NCI-H345 treated with DMSO at 0.1 percent for 48 hours (cell line): ENCODE measurements at regions not wholly inside any gene's neighbourhood (a gene's known extent, or its start where the extent isn't known, plus 50 kb on each side); places are given as distances from the start of the nearest gene placed in this dataset.
"Not testable (repeated sequence)": the region's sequence is repeated elsewhere in the genome, so short reads cannot be mapped to it uniquely, and the experiment has no call there.

Experiments
- DNase-seq: peaks from one replicate; lab custom pipeline; 2025; ENCODE audit not compliant: unreplicated experiment; lab: John Stamatoyannopoulos, UW

DNA sequence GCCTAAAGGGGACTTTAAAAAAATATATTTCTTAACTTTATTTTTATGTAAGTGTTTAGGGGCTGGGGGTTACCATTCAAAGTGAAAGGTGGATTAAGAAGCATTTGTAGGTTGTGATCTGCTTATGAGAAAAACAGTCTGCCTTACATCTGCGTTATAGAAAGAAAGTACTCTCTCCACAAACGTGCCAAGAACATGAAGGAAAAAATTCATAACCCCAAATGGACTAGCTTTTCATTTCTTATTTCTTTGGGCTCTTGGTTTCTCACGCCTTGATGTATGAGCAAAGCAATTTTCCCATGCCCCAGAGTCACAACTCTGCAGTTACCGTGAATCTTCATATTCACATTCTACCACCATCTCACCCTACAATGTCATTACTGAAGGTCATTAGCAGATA is 1165.1 kb upstream of the ADGRL4 start:
- DNase-seq = no peak

DNA sequence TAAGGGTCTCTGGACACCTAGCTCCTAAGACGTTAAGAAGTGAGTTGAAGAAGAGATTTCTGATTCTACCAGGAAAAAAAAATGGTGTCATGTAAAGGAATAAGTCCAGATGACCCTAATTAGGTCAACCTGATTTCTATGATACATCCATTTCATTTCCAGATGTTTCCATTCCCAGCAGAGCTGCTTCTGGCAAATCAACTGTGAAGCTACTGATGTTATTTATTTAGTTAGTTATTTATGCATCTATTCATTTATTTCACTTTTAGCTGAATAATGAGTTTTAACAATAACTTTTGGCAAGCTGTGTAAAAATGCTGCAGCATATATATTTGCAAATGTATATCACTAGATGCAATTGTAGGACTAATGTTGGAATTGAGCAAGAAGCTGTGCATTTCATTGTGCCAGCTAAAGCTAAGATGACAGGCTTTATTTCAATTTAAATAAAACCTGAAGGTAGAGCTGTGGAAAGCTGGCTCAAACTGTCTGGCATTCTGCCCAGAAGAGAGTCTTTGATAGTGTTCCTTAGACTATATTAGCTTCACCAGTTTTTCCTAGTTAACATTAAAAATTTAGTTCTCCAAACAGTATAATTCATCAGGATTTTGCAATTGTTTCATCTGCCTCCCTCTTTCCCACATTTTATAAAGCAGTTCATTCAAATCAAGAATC is 1164.4 kb upstream of the ADGRL4 start:
- no peak for DNase-seq

DNA sequence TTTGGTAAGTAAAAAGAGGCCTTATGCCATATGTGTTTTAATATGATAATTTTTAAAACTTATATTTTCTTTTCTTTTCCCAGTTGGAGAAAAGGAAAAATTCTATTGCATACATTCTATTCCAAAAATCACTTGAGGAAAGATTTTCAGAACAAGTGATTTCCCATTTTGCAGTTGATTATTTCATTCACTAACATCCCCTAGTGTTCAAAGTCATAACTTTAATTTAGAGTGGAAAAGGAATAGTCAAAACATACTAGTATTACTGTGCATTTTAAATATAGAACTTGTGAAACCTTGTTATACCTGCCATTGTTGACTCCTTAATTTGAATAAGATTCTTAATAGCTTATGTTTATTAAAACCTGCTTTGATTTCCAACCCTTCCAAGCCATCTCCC is 1157.6 kb upstream of the ADGRL4 start:
- no peak for DNase-seq

DNA sequence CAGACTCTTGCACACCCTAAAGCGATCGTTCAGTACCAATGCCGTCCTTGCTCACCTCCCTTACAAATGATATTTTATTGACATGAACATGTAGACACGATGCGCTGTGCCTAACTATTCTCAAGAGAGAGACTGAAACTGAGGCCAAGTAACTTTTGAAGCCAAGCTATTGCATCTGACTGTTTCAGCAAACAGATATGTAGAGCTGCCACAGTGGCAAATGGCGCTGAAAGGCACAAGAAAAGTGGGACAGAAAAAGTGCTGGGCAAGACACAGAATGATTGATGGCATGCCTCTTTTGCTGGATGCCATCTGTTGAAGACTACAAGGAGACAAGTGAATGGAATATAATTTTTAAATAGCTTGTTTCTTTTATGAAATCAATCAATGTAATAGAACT is 1157.2 kb upstream of the ADGRL4 start:
- DNase-seq = no peak

DNA sequence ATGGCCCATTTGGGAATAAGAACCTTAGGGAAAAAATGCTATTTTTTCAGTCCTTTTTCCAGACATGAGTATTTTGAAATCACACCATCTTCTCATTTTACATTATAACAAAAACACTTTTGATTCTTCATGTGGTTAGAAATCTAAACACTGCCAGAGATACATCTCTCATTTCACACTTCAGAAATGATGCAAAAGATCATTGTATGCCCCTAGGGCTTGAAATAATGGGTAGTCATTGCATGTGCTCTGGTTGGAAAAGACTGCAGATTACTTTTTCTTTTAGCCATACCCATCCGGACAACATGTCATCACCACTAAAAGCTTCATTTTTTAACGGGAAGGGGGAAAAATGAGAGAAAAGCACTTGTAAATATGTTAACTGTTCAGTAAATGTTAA is 1152.2 kb upstream of the ADGRL4 start:
- no peak for DNase-seq

DNA sequence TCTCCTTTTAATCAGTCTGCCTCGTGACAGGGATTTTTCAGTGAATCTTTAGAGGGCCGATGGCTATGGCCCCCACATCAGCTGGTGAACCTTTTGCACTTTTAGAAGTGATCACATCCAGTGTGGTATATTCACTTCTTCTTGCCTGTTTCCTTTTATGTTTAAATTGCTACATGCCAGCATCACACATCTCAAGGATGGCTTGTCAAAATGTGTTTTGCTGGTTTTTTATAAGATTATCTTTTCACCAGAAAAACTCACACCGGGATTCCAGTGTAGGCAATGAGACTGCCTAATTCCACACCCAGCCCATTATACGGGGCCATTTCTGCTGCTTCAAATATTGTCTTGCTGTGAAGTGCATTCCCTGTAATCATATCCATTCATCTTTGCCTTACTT is 1151.7 kb upstream of the ADGRL4 start:
- no peak for DNase-seq

DNA sequence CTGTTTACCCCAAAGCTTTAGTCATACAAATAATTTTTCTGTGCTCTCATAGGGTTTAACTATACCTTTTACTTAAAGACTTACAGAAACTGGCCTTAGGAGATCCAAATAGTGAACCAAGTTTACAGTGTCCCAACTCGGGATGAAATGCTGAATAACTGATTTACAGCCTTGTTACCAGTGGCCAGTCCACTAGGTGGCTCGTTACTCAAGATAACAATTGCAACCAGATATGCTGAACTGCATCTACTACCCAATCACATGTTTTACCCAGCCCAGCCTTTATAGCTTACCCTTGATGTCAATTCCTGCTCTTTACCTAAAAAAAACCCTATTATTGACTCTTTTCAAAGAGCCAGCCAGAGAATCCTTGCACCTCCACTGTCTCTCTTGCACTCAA is 1148.8 kb upstream of the ADGRL4 start:
- DNase-seq = no peak

DNA sequence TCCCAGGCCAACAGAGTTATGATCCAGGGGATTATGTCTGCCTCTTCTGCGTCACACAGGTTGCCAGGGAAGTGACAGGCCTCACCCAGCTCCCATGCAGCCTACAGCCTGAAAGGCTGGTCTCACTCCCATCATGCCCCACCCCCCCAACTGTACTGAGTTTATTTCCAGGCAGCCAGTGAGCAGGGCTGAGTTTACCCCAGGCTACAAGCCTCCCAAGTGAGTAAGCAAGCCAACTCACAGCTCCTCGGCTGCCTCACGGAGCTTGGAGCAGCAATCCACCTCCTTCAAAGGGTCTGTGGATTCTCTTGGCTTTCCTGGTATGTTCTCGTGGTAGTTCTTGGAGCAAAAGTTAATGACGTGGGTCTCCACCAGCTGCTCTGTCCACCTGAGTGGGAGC is 1147.6 kb upstream of the ADGRL4 start:
- no peak for DNase-seq

DNA sequence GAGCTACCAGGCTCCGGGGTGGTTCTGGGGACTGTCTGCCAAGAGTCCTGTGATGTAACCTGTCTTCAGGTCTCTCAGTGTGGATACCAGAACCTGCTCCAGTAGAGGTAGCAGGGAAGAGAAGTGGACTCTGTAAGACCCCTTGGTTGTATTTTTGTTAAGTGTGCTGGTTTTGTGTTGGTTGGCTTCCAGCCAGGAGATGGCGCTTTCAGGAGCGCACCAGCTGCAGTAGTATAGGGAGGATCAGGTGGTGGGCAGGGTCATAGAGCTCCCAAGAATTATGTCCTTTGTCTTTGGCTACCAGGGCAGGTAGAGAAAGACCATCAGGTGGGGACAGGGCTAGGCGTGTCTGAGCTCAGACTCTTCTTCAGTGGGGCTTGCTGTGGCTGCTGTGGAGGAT is 1147.2 kb upstream of the ADGRL4 start:
- no peak for DNase-seq

DNA sequence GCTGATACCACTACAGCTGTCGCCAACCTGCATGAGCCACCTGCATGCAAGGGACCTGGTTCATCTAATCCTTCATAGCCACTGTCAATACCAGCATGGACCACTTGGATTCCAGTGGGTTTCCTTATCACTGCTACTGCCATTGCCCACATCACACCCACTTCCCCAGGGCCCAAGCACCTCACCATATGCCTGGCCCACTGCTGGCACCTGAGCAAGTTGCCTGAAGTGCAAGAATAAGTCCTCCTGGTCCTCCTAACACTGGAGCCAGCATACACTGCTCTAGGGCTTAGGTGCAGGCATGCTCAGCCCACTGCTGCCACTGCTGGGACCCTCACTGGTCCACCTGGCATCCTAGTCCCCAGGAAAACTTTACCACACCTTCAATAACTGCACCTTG is 1136.8 kb upstream of the ADGRL4 start:
- no peak for DNase-seq

DNA sequence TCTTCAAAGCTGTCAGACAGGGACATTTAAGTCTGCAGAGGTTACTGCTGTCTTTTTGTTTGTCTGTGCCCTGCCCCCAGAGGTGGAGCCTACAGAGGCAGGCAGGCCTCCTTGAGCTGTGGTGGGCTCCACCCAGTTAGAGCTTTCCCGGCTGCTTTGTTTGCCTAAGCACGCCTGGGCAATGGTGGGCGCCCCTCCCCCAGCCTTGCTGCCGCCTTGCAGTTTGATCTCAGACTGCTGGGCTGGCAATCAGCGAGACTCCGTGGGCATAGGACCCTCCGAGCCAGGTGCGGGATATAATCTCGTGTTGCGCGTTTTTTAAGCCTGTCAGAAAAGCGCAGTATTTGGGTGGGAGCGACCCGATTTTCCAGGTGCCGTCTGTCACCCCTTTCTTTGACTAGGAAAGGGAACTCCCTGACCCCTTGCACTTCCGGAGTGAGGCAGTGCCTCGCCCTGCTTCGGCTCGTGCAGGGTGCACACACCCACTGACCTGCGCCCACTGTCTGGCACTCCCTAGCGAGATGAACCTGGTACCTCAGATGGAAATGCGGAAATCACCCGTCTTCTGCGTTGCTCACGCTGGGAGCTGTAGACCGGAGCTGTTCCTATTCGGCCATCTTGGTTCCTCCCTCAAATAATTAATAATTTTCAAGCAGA is 1131.5 kb upstream of the ADGRL4 start:
- not testable (repeated sequence) for DNase-seq

DNA sequence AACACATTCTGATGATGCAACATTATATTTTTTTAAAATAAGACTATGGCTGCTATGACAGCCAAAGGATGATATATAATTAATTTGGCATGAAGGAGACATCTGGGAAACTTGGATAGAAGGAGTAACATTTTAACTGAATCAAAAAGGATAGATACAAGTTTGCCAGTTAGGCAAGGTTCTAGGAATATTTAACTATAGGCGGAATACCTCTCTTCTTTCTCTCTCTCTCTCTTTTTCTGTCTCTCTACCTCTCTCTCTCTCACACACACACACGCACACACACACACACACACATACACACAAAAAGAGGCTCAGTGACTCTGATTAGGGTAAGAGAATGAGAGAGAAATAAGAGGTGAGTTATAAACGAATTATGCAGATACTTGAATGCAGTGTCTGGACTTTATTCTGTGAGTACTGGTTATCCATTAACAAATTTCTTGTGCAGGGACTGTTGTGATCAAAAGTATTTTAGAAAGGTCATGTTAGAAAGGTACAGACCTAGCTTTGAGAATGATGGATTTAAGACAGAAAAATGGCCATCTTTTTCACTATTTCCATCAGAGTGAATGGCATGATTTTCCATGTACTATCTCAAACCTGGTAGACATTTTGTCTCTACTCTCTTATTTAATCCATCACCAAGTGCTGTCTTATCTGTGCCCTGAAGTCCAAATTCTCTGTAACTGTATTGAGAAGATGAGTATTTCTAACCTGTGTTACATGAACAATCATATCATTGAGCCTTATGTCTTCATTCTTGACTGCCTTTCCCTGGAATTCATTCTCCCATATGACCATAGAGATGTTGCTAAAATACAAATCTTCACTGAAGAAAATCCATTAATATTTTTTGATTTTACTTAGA is 1106.9 kb upstream of the ADGRL4 start:
- no peak for DNase-seq

DNA sequence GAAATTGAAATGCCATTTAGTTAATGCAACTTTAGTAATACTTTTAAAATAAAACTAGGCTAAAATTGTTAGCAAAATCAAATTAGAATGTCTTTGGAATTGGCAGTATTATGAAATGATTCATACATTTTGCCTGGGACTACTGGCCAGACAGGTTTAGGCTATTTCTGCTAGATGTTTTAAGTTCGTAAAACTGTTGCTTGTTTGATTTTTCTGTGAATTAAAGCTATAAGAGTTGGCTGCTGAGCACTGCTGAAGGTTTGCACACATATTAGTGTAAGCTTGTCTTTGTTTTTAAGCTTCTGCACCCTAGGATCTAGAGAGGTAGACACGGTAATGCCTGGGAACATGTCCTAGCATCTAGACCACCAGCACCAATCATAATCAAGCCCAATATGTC is 1094.6 kb upstream of the ADGRL4 start:
- DNase-seq = no peak

DNA sequence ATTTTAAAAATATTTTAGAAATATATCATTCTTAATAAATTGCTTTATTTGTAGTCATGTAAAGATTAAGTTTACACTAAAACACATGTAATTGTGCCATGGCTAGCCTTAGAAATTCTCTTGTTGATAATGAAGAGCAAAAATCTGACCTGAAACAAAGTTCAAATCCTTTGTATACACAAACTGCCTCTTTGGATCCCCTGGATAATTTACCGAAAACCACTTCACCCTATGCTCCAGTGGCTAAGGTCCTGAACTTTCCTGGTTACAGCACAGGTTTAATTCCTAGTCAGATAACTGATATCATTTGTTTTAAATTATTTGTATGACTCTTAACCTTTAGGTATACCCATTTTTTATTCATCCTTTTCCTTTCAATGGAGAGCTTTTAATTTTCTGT is 1093.2 kb upstream of the ADGRL4 start:
- no peak for DNase-seq

DNA sequence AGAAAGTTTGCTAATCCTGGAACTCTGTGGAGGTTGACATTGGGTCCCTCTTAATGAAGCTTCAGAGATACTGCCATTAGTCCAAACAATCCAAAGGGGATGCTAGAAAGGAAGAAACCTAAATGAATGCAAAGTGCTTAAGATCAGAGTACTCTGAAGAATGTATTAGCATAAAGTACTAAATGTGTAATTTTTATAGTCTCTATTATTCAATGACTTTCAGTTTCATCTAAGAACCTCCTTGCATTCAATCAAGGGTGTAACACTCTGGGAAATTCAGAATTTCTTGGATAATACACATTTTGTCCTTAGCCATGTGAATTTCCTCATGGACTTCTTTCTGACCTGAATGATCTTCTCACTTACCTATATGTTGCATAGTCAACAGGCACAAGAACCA is 1078.5 kb upstream of the ADGRL4 start:
- no peak for DNase-seq

DNA sequence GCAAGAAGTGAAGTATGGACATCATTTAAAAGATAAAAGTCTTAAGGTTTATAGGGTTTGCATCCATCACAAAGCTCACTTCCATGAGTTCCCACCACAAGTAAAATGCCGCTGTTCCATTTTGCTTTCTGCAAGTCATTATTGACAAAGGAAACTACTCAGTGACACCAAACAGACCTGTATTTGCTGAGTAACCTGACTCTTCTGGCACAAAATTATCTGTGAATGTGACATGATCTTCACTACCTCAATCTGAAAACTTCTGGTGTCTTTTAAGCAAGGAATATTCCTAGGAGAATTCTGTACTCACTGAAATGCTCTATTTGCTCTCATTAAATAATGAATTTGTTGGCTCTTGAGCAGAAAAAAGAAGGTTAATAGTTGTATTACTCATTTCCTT is 1077.4 kb upstream of the ADGRL4 start:
- no peak for DNase-seq

DNA sequence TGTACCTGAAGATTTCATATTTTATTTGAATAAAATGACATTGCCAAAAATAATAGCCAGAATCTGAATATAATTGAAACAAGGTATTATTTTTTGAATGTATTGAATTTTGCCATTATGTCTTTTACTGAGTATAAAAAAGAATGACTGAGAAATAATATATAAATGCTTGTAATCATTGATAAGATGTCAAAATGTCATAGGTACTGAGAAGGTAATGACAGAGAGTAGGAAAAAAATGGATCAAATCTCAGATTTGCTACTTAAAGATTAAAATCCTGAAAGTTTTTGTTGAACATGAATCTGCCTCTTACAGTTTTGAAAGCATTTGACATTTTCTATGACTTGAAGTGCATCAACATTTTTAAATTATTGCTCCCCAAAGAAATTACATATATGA is 1069.9 kb upstream of the ADGRL4 start:
- no peak for DNase-seq

DNA sequence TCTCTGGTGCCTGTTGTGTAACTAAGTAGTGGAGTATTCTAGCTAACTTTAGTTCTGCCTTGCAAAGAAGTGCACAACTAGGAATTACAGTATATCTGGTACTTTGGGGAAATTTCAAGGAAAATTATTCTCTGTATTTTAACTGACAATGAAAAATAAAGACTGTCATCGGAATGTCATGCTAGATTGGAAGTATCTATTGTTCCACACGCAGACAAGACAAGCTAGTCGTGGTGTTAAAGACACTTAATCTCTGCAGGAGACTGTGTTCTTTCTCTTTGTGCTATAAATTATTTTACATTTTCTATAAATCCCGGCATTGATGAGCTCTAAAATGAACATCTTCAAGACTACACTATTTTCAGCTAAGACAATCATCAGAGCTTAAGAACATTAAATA is 1068.8 kb upstream of the ADGRL4 start:
- no peak for DNase-seq

DNA sequence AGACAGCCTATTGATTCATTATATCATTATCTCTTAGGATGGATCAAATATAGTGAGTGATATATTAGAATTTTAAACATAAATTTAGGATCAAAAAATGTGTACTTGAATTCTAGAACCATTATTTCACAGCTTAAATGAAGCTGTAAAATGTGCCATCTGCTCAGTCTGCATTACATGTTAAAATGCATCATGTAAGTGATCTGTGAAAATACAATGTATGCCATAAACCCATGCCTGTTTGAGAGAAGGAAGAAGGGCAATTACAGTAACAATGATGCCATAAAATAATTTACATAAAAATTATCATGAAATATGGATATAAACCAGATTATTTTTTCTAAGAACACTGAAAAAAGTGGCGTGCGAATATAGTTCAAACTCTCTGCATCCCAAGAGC is 1066.0 kb upstream of the ADGRL4 start:
- no peak for DNase-seq

DNA sequence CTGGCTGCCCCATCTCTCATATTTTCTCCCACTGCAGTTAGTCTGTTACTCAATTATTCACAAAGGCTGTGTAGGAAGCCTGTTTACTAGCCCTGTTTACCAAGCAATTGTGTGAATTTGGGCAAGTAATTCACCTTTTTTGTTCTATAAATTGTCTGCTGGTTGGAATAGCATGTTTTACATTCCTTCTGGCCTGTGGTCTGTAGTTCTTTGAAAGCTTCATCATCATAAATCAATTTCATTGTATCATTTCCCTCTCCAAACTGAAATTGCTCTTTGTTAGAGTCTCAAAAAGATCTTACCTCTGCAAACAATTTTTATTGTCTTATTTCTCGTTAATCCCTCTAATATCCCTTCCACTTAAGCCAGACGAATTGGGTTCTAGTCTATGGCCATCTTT is 1059.5 kb upstream of the ADGRL4 start:
- DNase-seq = no peak

DNA sequence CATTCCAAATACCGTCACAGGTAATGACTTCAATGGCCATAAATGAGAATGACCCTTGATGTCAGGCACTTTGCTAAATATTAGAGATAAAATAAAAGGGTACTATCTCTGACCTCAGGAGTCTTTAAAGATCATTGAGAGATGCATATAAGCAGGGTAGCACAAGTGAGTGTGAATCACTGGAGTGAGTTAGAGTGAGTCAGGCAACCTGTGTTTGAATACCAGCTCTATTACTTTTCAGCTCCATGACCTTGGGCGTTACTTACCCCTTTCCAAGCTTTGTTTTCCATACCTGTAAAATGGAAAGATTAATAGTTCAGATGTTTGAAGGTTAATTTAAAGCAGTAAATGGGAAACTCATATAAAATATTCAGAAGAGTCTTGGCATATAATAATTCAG is 1058.0 kb upstream of the ADGRL4 start:
- no peak for DNase-seq

DNA sequence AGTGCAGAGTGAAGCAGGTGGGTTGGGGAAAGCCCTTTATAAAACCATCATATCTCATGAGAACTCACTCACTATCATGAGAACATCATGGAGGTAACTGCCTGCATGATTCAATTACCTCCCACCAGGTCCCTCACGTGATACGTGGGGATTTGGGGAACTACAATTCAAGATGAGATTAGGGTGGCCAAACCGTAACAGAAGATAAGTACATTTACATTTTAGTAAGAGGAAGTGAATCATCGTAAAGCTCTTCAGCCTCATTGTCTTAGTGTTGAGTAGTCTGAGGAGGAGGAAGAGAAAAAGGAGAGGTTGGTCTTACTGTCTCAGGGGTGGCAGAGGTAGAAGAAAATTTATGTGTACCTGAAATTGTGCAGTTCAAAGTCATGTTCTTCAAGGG is 1053.4 kb upstream of the ADGRL4 start:
- no peak for DNase-seq
